ENCODE measurements at regions not wholly inside any gene's neighbourhood (a gene's known extent, or its start where the extent isn't known, plus 50 kb on each side); places are given as distances from the start of the nearest gene placed in this dataset.

DNA sequence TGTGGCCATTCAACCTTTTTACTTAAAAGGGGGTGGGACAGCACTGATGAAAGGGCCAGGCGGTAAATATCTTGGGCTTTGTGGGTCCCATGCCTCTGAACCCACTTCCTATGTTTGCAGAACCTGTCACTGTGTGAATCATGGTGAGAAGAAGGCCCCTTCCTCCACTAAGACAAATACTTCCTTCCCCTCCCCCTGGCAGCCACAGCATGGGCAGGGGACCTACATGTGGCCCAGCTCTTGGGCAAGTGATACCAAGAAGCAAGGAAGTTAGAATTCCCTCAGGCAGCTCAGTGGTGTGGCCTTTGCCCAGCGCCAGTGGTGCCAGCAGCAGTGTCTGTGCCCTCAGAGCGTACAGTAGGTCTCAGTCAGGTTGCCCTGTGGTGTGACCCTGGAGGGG is 168.6 kb downstream of the TRIM33 start:
- no peak for DNase-seq

DNA sequence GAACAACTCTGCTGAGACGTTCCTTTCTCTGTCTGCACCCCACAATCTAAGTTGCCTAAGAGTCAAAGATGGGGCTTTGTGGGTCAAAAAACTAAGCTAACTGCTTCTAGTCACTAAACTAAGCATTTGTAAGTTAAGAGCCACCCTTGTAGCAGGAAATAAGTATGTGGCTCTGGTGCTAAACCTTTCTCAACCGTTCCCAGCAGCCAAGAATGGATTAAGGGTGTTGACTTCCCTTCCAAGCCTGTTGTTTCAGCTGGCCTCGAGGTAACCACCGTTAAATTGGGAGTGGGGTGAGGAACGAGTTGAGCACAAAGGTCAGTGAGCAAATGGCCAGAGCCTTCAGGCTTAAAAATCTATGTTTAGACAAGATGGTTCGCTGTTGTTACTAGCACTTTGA is 169.1 kb downstream of the TRIM33 start:
- DNase-seq: no peak

DNA sequence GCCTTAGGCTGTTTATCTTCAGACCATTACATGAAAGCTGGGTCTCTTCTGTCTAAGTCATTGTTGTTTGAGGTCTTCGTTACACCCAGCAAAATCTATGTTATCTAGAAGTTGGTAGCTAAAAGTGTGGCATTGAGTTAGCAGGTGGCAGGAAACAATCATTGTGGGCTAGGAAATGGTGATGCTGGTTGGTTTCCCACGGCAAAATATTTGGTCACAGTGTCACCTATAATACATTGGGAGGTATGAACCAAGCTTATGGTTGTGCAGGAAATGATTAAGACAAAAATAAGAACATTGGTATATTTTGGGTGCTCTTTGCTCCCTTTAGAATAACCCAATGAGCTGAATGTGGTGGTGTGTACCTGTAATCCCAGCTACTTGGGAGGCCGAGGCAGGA is 169.7 kb downstream of the TRIM33 start:
- DNase-seq: no peak

DNA sequence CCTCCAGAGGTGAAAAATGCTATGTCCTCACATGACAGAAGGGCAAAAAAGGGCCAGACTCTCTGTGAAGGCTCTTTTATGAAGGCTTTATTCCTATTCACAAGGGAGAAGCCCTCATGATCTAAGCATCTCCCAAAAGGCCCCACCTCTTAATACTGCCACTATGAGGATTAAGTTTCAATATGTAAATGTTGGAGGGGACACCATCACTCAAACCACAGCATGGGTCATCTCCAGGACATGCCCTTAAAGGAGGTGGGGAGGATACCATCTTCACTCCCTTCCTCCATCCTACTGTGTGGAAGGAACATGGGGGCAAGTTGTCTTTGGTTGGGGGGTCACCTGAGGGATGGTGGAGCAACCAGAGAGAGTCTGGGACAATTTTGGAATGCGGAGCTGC is 170.1 kb downstream of the TRIM33 start:
- no peak for DNase-seq

DNA sequence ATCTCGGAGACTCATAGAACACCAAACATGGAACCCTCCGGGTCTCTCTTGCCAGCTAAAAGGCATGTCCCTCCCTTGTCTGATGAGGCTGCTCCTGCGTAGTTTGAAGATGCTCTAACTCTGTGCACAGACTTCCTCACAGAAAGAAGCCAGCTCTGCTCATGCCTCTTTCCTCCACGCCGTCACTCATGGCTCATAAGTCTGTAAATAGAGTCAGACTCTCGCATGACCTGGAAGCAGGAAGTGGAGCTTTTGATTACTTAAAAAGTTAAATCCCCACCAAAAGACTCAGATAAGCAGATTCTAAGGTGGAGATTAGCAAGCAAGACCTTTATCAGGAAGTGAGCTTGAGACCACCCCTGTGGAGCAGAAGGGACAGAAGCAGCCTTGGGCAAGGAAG is 171.6 kb downstream of the TRIM33 start:
- no peak for DNase-seq

DNA sequence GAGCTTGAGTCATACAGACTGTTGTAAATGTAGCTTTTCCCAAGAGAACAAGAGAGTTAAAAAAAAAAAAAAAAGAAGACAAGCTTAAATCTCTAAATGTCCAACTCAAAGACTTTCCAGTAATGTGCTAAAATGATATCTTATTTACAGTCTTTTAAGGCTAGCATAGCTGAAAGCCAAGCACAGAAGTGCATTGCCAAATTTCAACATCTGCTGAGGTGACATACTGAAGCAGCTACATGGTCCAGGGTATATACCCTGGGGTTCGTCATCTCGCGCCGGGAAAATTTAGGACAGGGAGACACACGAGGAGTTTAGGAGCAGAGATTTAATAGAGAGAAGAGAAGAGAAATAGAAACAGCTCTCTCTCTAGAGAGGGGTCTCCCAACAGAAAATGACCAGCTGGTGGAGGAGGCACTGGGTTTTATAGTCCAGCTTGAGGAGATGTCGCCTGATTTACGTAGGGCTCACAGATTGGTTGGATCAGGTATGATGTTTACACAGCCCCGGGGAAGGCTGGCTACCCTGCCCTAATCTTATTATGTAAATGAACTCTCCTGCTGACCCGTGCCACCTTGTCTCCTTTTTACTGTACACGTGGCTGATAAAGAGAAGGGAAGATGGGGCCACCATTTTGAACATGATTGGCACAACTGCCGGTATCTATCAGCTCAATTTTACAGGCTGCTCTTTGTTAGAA is 172.7 kb downstream of the TRIM33 start:
- DNase-seq: no peak

DNA sequence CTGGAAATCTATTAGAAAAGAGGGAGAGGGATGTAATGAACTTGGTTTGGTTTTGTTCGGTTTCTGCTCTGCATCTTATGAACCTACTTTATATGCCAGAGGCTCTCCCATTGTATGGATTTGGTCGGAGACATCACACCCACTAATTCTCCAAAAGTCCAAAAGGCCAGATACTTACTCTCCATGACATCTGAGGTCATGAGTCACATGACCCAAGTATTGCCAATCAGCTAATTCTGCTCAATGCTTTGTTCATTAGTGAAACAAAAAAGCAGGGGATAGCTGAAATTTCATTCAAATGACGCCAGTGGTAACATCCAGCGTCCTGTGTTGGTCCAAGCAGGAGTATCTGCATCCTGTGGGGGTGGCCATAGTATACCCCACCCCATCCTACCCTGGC is 173.6 kb downstream of the TRIM33 start:
- DNase-seq: no peak

DNA sequence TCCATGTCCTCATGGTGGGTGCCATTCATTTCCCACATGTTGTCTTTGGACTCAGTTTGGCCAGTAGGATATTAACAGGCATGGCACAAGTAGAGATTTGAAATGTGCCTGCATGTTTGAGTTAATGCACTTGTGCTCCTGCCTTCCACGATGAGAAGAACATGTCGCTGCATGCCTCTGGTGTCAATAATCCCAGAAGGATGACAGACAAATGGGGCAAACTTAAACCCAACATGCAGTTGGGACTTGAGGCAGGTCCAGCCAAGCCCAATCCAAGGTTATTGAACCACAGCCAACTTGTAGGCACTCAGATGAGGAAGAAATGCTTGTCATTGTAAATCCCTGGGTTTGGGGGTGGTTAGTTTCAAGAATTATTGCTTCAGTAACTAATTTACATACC is 174.6 kb downstream of the TRIM33 start:
- peak; percentile 28 for DNase-seq

DNA sequence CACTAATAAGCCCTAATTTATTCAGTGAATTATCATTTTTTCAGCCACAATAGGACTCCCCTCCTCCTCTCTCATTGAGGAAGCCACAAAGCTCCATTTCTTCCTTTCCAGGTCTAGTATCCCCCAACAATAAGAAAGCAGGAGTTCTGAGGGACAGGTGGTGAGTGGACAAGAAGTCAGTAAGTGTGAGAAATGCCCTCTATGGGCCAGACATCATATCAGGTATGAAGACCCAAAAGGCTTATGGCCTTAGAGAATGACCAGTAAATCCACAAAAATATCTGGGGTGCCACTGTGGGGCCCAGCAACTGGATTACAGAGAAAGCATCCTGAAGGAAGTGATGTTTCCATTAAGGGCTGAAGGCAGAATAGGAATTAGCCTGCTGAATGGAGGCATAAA is 175.7 kb downstream of the TRIM33 start:
- no peak for DNase-seq

DNA sequence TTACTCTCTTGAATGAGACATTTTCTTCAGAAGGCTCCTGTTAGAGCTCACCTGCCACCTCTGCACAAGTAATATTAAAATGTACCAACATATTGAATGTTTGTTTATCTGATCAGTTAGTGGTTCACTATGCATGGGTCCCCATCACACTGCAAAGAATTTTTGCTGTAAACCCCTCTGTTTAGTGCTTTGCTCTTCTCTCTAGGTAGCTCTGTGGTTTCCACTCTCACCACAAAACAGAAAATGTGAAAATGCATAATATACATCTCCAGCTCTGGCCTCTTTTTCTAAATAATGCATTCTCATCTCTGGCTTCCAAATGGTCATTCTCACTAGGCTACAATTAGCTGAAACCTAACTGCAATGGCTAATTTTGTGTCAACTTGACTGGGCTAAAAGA is 176.7 kb downstream of the TRIM33 start:
- DNase-seq: no peak

DNA sequence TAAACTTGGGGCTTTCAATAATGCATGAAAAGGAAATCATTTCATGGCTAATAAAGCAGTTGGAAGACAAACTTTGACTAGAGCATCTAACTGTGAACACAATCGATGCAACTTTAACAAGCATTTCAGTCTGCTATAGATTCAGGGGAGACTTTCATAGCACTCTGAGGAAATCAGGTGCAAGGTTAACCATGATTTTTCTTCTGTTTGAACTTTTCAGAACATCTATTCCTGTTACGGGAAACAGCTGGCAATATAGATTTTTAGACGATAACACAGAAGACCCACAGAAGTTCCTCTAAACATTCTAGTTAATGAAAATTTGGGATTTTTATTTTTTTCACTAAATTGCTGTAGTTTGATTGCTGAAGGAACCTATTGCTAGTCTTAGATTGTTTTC is 177.3 kb downstream of the TRIM33 start:
- no peak for DNase-seq

DNA sequence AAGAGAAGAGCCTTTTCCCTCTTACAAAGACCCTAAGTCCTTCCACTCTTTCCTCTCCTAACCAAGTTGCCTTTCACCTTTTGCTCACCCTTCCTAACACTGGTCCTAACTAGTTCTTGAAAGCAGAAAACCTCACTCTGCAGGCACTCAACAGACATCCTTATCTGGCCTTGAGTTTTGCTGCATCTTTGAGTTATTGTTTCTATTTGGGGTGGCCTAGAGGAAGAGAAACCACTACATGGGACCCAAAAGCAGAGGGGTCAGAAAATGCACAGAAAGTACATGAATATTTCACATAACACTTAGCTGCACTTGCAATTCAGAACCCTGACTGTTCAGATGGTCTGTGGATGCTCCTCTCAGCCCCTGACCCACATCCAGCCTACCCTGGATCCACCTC is 178.3 kb upstream of the SYT6 start:
- DNase-seq: no peak

DNA sequence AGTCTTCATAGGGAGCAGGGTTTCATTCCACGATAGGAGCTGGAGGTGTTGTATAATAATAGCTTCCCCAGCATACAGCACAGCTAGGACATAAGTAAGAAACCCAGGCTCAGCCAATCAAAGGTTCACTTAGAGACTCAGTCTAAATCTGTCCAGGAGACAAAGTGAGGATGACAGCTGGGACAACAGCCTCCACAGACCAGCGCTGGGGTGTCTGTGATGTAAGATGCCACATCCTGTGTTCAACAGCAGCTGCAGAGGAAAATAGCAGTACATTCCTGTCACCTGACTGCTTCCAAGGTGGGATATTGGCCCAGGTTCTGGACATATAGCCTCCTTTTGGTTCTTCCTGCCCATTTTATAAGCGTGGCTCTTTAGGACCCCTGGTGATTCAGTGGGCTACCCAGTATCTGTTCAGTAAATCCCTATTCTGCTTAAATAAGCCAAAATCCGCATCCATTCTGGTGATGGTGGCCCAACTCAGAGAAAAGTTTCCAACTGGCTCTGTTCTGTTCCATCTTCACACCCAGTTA is 176.8 kb upstream of the SYT6 start:
- DNase-seq: peak; percentile 21

DNA sequence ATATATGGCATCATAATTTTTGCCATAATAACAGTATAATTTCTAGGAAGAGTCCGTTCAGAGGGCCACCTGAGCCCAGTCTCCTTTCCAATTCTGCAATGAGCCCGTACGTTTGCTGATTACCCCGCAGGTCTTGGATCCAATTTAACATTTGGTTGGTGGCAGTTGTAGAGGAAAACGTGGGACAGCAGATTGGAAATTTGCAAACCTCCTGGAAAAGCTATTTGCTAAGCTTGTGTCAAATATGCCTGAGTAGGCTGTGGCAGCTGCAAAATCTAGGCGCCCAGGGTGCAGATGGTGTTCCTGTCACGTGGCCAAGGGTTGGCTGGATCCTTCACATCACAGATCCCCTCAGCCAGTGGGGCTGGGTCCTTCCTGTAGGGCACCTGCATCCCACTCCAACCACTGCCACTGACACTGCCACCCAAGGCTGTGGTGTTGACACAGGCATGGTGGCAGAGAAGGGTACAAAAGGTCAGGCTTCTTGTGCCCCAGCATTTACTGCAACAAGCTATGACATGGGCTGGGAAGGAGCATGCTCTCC is 174.8 kb upstream of the SYT6 start:
- peak; percentile 93 for DNase-seq

DNA sequence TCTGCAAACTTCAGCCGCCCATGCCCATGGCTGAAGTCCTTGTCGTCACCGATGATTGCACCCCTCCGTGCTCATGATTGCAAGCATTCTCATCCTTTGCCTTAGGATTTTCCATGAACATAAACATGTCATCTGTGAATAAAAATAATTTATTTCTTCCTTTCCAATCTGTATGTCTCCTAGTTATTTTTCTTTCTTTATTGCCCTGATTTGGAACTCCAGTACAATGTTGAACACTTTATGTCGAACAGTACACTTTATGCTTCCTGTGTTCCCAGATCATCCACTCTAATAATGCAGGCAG is 170.9 kb upstream of the SYT6 start:
- DNase-seq: no peak

DNA sequence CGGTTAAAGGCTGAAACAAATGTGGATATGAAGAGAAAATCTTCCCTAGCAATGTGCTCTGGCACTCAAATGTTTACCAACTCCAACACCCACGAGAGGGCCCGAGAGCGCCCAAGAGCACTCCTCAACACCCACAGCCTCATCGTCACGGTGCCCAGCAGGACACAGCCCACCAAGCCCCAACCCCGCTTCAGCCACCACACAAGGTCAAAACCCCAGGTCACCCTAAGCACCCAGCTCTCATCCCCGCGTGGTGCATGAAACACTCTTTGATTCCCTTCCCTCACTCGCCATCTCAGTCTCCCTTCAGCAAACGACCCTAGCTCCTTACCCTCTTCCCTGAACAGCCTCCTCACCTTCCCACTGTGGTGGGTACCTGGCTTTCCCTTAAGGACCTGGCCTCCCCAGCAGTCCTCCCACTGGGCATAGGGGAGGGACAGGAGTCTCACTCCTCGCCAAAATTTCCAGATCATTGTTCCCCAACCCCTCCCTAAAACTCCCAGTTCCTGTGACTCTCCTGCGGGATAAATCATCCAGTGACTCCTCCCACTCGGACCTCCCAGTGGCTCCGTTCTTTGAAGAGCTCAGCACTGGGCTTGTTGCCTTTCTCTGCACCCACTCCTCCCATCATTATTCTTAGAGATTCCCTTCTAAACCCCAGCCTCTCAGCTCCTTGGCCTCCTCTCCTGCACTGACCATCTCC is 170.4 kb upstream of the SYT6 start:
- no peak for DNase-seq

DNA sequence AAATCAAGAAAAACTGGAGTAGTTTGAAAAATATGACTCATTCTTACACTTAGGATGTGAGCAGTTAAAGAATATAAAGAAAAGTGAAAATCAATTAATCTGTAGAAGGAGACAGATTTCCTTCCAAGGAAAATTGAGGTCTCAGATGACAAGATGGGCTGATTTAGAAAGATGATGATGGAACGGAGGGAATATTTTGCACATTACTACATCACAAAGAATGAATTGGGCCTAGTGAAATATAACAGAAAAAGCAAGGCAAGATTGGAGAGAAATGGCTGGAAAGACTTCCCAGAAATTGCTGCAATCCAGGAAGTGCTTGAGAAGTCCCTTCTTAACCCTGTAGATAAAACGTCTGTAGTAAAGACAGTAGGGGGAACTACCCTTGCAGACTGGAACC is 169.1 kb upstream of the SYT6 start:
- DNase-seq: no peak

DNA sequence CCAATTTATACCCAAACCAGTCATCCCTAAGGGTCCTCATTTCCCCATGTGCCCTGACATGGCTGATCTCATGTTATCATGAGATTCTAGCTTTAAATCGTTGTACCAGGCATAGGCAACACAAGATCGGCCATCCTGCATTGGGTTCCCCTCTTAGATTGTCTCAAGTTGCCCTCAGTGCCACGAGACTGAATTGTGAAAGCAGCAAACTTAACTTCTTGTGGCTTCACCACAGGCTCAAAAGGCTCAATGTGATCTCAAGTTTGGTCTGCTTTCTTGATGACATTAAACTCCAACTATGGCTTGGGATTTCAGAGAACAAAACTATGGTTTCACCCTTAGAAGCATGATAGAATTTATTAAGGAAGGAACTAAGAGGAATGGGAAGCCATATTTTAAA is 168.5 kb upstream of the SYT6 start:
- no peak for DNase-seq

DNA sequence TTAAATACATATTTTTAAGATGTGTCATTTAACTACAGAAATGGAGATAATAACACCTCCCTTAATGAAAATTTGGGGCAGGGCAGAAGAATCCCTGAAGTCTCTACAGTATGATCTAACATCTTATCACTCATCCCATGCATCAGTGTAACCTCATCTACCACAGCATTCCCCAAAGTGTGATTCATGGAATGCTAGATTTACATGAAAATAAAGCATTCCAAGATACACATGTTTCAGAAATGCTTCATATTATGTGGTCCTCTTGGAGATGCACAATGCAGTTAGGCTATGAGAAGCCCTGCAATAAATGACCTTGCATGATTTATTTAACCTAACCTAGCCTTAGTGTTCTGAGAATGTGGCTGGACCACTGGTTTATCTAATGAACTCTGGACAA is 166.9 kb upstream of the SYT6 start:
- no peak for DNase-seq

DNA sequence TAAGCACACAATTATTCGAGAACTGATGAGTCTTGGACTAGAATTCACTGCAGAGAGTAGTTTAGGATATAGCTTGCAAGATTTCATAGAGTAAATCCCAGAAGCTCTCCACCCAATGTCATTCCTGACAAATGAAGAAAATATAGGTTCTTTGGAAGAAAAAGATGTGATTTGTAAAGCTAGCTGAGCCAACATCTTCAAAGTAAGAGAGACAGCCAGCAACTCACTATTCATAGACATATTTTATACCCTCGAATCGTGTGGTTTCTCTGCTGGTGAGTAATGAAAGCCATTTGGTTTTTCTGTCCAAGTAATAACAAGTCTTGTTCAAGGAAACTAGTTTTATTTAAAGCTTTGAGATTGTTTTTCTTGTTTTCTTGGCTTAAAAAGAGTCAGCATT is 165.7 kb upstream of the SYT6 start:
- DNase-seq: no peak

DNA sequence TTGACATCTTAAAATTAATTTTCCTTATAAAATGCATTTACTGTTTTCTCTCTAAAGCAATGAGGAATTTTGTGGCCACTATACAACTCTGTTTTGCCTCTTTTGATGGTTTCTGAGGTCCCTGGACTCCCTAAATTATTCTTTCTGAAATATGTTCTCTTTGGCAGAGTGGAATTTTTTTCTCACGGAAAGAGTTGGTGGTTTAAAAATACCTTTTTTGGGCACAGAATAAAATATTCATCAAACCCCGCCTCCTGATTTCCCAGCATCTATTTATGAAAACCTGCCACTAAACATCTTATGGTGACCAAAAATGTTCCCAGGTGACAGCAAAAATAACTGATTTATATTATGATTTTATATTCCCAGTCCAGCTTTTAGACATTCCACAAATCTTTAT is 165.3 kb upstream of the SYT6 start:
- DNase-seq: no peak

DNA sequence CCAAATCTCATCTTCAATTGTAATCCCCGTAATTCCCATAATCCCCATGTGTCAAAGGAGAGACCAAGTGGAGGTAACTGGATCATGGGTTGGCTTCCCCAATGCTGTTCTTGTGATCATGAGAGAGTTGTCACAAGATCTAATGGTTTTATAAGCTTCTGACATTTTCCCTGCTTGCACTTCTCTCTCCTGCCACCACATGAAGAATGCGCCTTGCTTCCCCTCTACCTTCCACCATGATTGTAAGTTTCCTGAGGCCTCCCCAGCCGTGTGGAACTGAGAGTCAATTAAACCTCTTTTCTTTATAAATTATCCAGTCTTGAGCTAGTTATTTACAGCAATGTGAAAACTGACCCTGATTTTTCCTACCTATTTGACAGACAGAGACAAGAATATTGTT is 162.5 kb upstream of the SYT6 start:
- no peak for DNase-seq

DNA sequence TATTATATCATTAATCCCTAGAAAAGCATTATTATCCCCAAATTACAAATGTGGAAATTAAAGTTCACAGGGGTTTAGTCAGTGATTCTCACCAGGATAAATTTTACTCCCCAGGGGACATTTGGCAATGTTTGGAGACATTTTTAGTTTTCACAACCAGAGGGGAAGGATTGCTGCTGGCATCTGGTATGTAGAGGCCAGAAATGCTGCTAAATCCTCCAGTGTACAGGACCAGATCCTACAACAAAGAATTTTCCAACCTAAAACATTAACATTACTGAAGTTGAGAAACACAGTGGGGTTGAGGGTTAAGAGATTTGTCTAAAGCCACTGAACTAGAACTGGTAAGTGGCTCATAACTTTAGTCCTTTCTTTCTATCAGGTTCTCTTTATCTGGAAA is 162.0 kb upstream of the SYT6 start:
- DNase-seq: no peak

DNA sequence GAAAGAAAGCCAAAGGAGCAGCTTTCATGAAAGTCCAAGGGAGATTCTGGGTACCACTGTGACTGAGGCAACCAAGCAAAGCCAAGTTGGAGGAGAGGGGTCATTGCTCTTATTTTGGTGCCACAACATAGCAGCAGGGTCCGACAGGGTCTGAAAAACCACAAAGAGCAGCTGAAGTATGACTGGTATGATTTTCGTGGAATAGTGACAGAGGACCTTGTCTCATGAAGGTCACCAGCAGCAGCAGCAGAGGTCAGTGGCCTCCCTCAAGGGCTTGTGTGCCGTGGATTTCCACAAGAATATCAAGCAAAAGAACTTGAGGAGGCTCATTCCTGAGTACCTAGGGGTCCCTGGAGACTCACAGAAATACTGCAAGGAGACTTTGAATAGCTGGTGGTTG is 160.9 kb upstream of the SYT6 start:
- DNase-seq: no peak

DNA sequence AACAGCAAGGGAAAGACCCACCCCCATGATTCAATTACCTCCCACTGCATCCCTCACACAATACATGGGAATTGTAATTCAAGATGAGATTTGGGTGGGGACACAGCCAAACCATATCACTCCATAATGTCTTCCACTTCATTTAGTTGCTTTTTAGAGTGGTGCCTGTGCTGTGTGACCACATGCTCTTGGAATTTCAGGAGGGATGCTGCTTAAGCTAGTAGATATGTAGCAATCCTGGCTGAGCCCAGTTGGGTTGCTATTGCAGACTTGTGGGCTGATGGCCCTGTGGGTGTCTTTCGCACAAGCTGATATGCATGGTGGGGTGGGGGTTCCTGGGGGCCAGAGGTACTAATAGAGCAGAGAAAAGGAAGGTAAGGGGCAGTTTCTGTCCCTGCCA is 160.4 kb upstream of the SYT6 start:
- DNase-seq: no peak
